ENCODE measurements at regions not wholly inside any gene's neighbourhood (a gene's known extent, or its start where the extent isn't known, plus 50 kb on each side); places are given as distances from the start of the nearest gene placed in this dataset.

- TF ChIP-seq CTCF (IDR thresholded peaks at IDR 0.05) (no peak), POLR2A (IDR thresholded peaks at IDR 0.05) (no peak)
Observed at GRCh38 chr4:22881411-22881810, 188.7 kb downstream of the GBA3 start.
